HCT116 (cell line): ENCODE measurements at regions not wholly inside any gene's neighbourhood (a gene's known extent, or its start where the extent isn't known, plus 50 kb on each side); places are given as distances from the start of the nearest gene placed in this dataset.

ENCODE experiments used
- ATAC-seq: fragments of 200-7000 bp; cut with Tn5 transposase; 2 replicates; pipeline ENCODE4 v1.9.1; 2020; ENCODE audit warnings: mild to moderate bottlenecking, moderate library complexity
- BruUV-seq: library from RNA; stranded (reverse); fragments of 400-500 nt; replicated peaks from 2 replicates; lab custom pipeline; 2021; lab: Mats Ljungman, UMichigan
- CTCF ChIA-PET: fragments of 300-600 bp; sonication (Branson Sonifier 250); formaldehyde crosslinking; loops from one replicate; lab custom pipeline; 2021; ENCODE audit warnings: antibody characterized with exemption; lab: Charles Lee
- POLR2A ChIA-PET: fragments of 300-600, 350-600 bp; sonication (Branson Sonifier 250); formaldehyde crosslinking; loops from one replicate; lab custom pipeline; 2021; ENCODE audit warnings: antibody characterized with exemption; lab: Charles Lee
- RAD21 ChIA-PET, 2 experiments: fragments of 300-600 bp; sonication (Branson Sonifier 250); formaldehyde crosslinking; loops; one replicate each; lab custom pipeline; 2023; ENCODE audit warnings: low total read pairs in 2 of 2; ENCODE audit not compliant: uncharacterized antibody in 2 of 2, unreplicated experiment in 2 of 2, low non-redundant PET in 1 of 2; lab: Charles Lee
- DNase-seq: peaks from one replicate; pipeline ENCODE4 v3.0.0-alpha.2; 2010; ENCODE audit warnings: low read depth, low spot score
- H2AFZ ChIP-seq: fragments of 200-600 bp; shearing (Covaris generic), sonication (generic); 2 replicates; pipeline ENCODE4 v1.6.1; 2017; ENCODE audit warnings: low read depth, mixed run types, mixed read lengths, antibody characterized with exemption, low read length; ENCODE audit not compliant: poor library complexity, severe bottlenecking
- H3K27ac ChIP-seq: 2 replicates; pipeline ENCODE4 v1.5.1; 2012; ENCODE audit warnings: low read depth, low read length
- H3K27me3 ChIP-seq: fragments of 200-600 bp; sonication (generic); 2 replicates; pipeline ENCODE4 v1.6.1; 2016; ENCODE audit warnings: mixed run types, low read length, mixed read lengths; ENCODE audit not compliant: insufficient read depth
- H3K36me3 ChIP-seq, 2 experiments: fragments of 200-500 bp in 1 of 2; fragments of 200-600 bp in 1 of 2; sonication (Bioruptor generic) in 1 of 2; sonication (generic) in 1 of 2; 2 replicates each; pipeline versions ENCODE4 v1.5.1 to v1.6.1; 2014 to 2016; ENCODE audit warnings: low read length in 2 of 2, inconsistent platforms in 1 of 2, mixed read lengths in 1 of 2, mixed run types in 1 of 2; ENCODE audit not compliant: insufficient read depth in 2 of 2, control insufficient read depth in 1 of 2
- H3K4me1 ChIP-seq, 2 experiments: fragments of 200-600 bp in 1 of 2; sonication (generic) in 1 of 2; 2 replicates each; pipeline versions ENCODE4 v1.5.1 to v1.6.1; 2012 to 2017; ENCODE audit warnings: low read length in 2 of 2, inconsistent platforms in 1 of 2, mild to moderate bottlenecking in 1 of 2, mixed read lengths in 1 of 2, mixed run types in 1 of 2, moderate library complexity in 1 of 2; ENCODE audit not compliant: insufficient read depth in 2 of 2, control insufficient read depth in 1 of 2
- H3K4me2 ChIP-seq: fragments of 200-600 bp; sonication (generic); 2 replicates; pipeline ENCODE4 v1.6.1; 2017; ENCODE audit warnings: mixed run types, low read length, mixed read lengths
- H3K4me3 ChIP-seq, 2 experiments: fragments of 200-600 bp in 1 of 2; sonication (generic) in 1 of 2; replicated peaks in 1 of 2; 2 replicates each; pipeline ENCODE4 v1.5.1; 2011 to 2016; ENCODE audit warnings: low read length in 2 of 2, control low read depth in 1 of 2, low read depth in 1 of 2, mild to moderate bottlenecking in 1 of 2, mixed read lengths in 1 of 2, mixed run types in 1 of 2
- H3K79me2 ChIP-seq: fragments of 200-600 bp; sonication (generic); 2 replicates; pipeline ENCODE4 v1.6.1; 2017; ENCODE audit warnings: mild to moderate bottlenecking, mixed run types, low read length, moderate library complexity, mixed read lengths; ENCODE audit not compliant: insufficient read depth
- H3K9ac ChIP-seq: fragments of 200-600 bp; sonication (generic); 2 replicates; pipeline ENCODE4 v1.6.1; 2016; ENCODE audit warnings: low read length, mixed read lengths
- H3K9me2 ChIP-seq: fragments of 200-600 bp; sonication (generic), shearing (Covaris generic); 2 replicates; pipeline ENCODE4 v1.6.1; 2017; ENCODE audit warnings: mixed run types, mild to moderate bottlenecking, moderate library complexity; ENCODE audit not compliant: insufficient read depth
- H3K9me3 ChIP-seq, 2 experiments: fragments of 200-500 bp in 1 of 2; fragments of 200-600 bp in 1 of 2; sonication (Bioruptor generic) in 1 of 2; sonication (generic) in 1 of 2; 2 replicates each; pipeline ENCODE4 v1.6.1; 2014 to 2017; ENCODE audit warnings: low read length in 2 of 2, mixed read lengths in 2 of 2, inconsistent platforms in 1 of 2, low read depth in 1 of 2, mild to moderate bottlenecking in 1 of 2, mixed run types in 1 of 2, moderate library complexity in 1 of 2; ENCODE audit not compliant: control insufficient read depth in 1 of 2, insufficient read depth in 1 of 2
- H4K20me1 ChIP-seq: fragments of 200-600 bp; sonication (generic), shearing (Covaris generic); 2 replicates; pipeline ENCODE4 v1.6.1; 2017; ENCODE audit warnings: mixed run types, mild to moderate bottlenecking, moderate library complexity; ENCODE audit not compliant: insufficient read depth
- ATF3 ChIP-seq: IDR thresholded peaks from 2 replicates; pipeline ENCODE4 v1.6.1; 2012
- CEBPB ChIP-seq: IDR thresholded peaks from 2 replicates; pipeline ENCODE4 v1.6.1; 2012; ENCODE audit warnings: low read depth
- CTCF ChIP-seq, 3 experiments: fragments of 200-600 bp in 1 of 3; sonication (generic) in 1 of 3; IDR thresholded peaks in 2 of 3; conservative IDR thresholded peaks in 1 of 3; 2 replicates each; pipeline ENCODE4 v1.5.1; 2012 to 2017; ENCODE audit warnings: low read depth in 2 of 3, low read length in 2 of 3, antibody characterized with exemption in 1 of 3, borderline replicate concordance in 1 of 3, control low read depth in 1 of 3, mild to moderate bottlenecking in 1 of 3, mixed read lengths in 1 of 3, mixed run types in 1 of 3, moderate library complexity in 1 of 3; ENCODE audit not compliant: insufficient read depth in 1 of 3
- EGR1 ChIP-seq: IDR thresholded peaks from 2 replicates; pipeline ENCODE4 v1.6.1; 2012; ENCODE audit warnings: low read depth
- ELF1 ChIP-seq: IDR thresholded peaks from 2 replicates; pipeline ENCODE4 v1.6.1; 2012; ENCODE audit warnings: low read depth, borderline replicate concordance
- EZH2 ChIP-seq: fragments of 200-600 bp; sonication (generic); IDR thresholded peaks from 2 replicates; pipeline ENCODE4 v1.6.1; 2017; ENCODE audit warnings: antibody characterized with exemption, mixed run types
- EZH2phosphoT487 ChIP-seq: fragments of 200-600 bp; IDR thresholded peaks from 2 replicates; pipeline ENCODE4 v1.6.1; 2018; ENCODE audit warnings: antibody characterized with exemption, borderline replicate concordance
- FOSL1 ChIP-seq: IDR thresholded peaks from 2 replicates; pipeline ENCODE4 v1.6.1; 2012; ENCODE audit warnings: low read depth
- JUND ChIP-seq: IDR thresholded peaks from 2 replicates; pipeline ENCODE4 v1.6.1; 2012
- MAX ChIP-seq: IDR thresholded peaks from 2 replicates; pipeline ENCODE4 v1.6.1; 2012
- POLR2AphosphoS5 ChIP-seq: IDR thresholded peaks from 2 replicates; pipeline ENCODE4 v1.6.1; 2011; ENCODE audit warnings: mild to moderate bottlenecking, low read depth, low read length, moderate library complexity
- REST ChIP-seq: IDR thresholded peaks from 2 replicates; pipeline ENCODE4 v1.6.1; 2012; ENCODE audit warnings: low read depth
- SIN3A ChIP-seq: IDR thresholded peaks from 2 replicates; pipeline ENCODE4 v1.6.1; 2012; ENCODE audit warnings: low read depth
- SP1 ChIP-seq: IDR thresholded peaks from 2 replicates; pipeline ENCODE4 v1.6.1; 2012; ENCODE audit warnings: low read depth
- SRF ChIP-seq: IDR thresholded peaks from 2 replicates; pipeline ENCODE4 v1.6.1; 2012; ENCODE audit warnings: low read depth
- YY1 ChIP-seq: IDR thresholded peaks from 2 replicates; pipeline ENCODE4 v1.6.1; 2011; ENCODE audit warnings: low read length, low read depth, moderate library complexity, mild to moderate bottlenecking; ENCODE audit not compliant: insufficient replicate concordance; ENCODE audit errors: extremely low read depth
- ZBTB33 ChIP-seq: IDR thresholded peaks from 2 replicates; pipeline ENCODE4 v1.6.1; 2011; ENCODE audit warnings: mild to moderate bottlenecking, low read length, moderate library complexity; ENCODE audit not compliant: insufficient replicate concordance; ENCODE audit errors: extremely low read depth
- ZFX ChIP-seq: fragments of 450-650 bp; IDR thresholded peaks from 2 replicates; pipeline ENCODE4 v1.6.1; 2017
- ZNF274 ChIP-seq: fragments of 200-500 bp; sonication (Bioruptor generic); IDR thresholded peaks from 2 replicates; pipeline ENCODE4 v1.6.1; 2014; ENCODE audit warnings: mild to moderate bottlenecking, low read depth, low read length, inconsistent platforms
- intact Hi-C: fragments of 100-400 bp; cut with micrococcal nuclease; formaldehyde crosslinking; loops from 2 replicates; pipeline ENCODE4 v1.10.0; 2022

GRCh38 chr12:46126050-46126727, 135.8 kb upstream of the SCAF11 start:
- Histone ChIP-seq H2AFZ (peak overlapping the region; percentile 98), H3K36me3 (no peaks in the 10 kb centered on the region), H3K9ac (no peak overlapping the region), H4K20me1 (no peaks in the 10 kb centered on the region), H3K27ac (no peak overlapping the region), H3K4me1 (peaks cover 0 to 10% of the 10 kb centered on the region in 2 experiments; a peak in 1 of 4 replicates), H3K27me3 (no peaks in the 10 kb centered on the region), H3K9me3 (no peaks in the 10 kb centered on the region), H3K4me3 (no peak overlapping the region), H3K4me2 (peak overlapping the region; percentile 78; the same call in 1 of the 2 replicates), H3K79me2 (no peaks in the 10 kb centered on the region), H3K9me2 (no peaks in the 10 kb centered on the region)
- intact Hi-C loops: loop anchor here (10.0 kb wide), 1 partner anchor 549 kb away; no protein-coding TSS in a partner anchor
- DNase-seq (no peak), ATAC-seq (no peak)
- ChIA-PET RAD21 (interaction anchor here in 1 of 2 experiments (1.5 kb wide), 1 partner anchor 895 kb away, joined by 9 read pairs; no protein-coding TSS in a partner anchor), POLR2A (interaction anchor here (0.9 kb wide), 1 partner anchor 26 kb away, joined by 3 read pairs; no protein-coding TSS in a partner anchor), CTCF (interaction anchor here (0.7 to 1.9 kb wide), 9 partner anchors 8 to 898 kb away, joined by 3 to 37 read pairs (median 6); partner anchors contain the start of gene SLC38A1)
- no peak for TF ChIP-seq ATF3
- TF ChIP-seq CEBPB: no peak
- no peak for TF ChIP-seq ZFX
- no peak for TF ChIP-seq JUND
- TF ChIP-seq FOSL1: no peak
- TF ChIP-seq EZH2: no peak
- TF ChIP-seq SRF: no peak
- no peak for TF ChIP-seq YY1
- no peak for TF ChIP-seq POLR2AphosphoS5
- TF ChIP-seq ZNF274: no peak
- no peak for TF ChIP-seq SP1
- TF ChIP-seq REST: no peak
- no peak for TF ChIP-seq MAX
- no peak for TF ChIP-seq EZH2phosphoT487
- no peak for TF ChIP-seq ZBTB33
- no peak for TF ChIP-seq EGR1
- no peak for TF ChIP-seq SIN3A
- no peak for TF ChIP-seq CTCF (IDR thresholded peaks at IDR 0.05 in 2 of 3, conservative IDR thresholded peaks at IDR 0.05 in 1 of 3; ENCODE audit: borderline replicate concordance in 1 of 3, insufficient read depth in 1 of 3, low read depth in 2 of 3, low read length in 2 of 3)
- TF ChIP-seq ELF1: no peak
- no TSS peak for BruUV-seq
